Endothelial cell of umbilical vein (primary cell): ENCODE measurements at regions not wholly inside any gene's neighbourhood (a gene's known extent, or its start where the extent isn't known, plus 50 kb on each side); places are given as distances from the start of the nearest gene placed in this dataset.

Experiments
- BruUV-seq: library from RNA; stranded (reverse); fragments of 400-500 nt; replicated peaks from 2 replicates; lab custom pipeline; 2021; lab: Mats Ljungman, UMichigan
- CTCF ChIA-PET: fragments of 300-600, 350-600 bp; sonication (Branson Sonifier 250); formaldehyde crosslinking; loops from one replicate; lab custom pipeline; 2021; ENCODE audit warnings: antibody characterized with exemption, inconsistent platforms; lab: Charles Lee
- POLR2A ChIA-PET: fragments of 300-600, 350-600 bp; sonication (Branson Sonifier 250); formaldehyde crosslinking; loops from one replicate; lab custom pipeline; 2021; ENCODE audit warnings: antibody characterized with exemption, inconsistent platforms; lab: Charles Lee
- DNase-seq: peaks from one replicate; pipeline ENCODE4 v3.0.0-alpha.2; 2011; ENCODE audit warnings: low read depth, low spot score
- FAIRE-seq: peaks from 2 replicates; lab custom pipeline; 2011; peaks lifted over from hg19 to GRCh38; lab: Jason Lieb, UNC
- H2AFZ ChIP-seq: 2 replicates; pipeline ENCODE4 v1.6.0; 2012; ENCODE audit warnings: low read depth, low read length, control low read depth, inconsistent platforms
- H3K27ac ChIP-seq: 2 replicates; pipeline ENCODE4 v1.5.1; 2011; ENCODE audit warnings: low read depth, mild to moderate bottlenecking, control low read depth, low read length, moderate library complexity; ENCODE audit not compliant: insufficient read depth
- H3K27me3 ChIP-seq, 2 experiments: 2 replicates each; pipeline versions ENCODE4 v1.6.0 to v1.6.1; 2011; ENCODE audit warnings: low read length in 2 of 2, mixed read lengths in 1 of 2; ENCODE audit not compliant: control insufficient read depth in 2 of 2, insufficient read depth in 2 of 2
- H3K36me3 ChIP-seq, 2 experiments: 2 replicates in 1 of 2; 3 replicates in 1 of 2; pipeline ENCODE4 v1.5.1; 2011; ENCODE audit warnings: low read length in 2 of 2, mild to moderate bottlenecking in 1 of 2, moderate library complexity in 1 of 2; ENCODE audit not compliant: control insufficient read depth in 2 of 2, insufficient read depth in 2 of 2; ENCODE audit errors: extremely low read depth in 1 of 2
- H3K4me1 ChIP-seq: 3 replicates; pipeline ENCODE4 v1.5.1; 2011; ENCODE audit warnings: mild to moderate bottlenecking, low read length; ENCODE audit not compliant: control insufficient read depth, insufficient read depth; ENCODE audit errors: extremely low read depth
- H3K4me2 ChIP-seq: 2 replicates; pipeline ENCODE4 v1.6.1; 2011; ENCODE audit warnings: low read length, control low read depth, mixed read lengths; ENCODE audit not compliant: insufficient read depth
- H3K4me3 ChIP-seq, 3 experiments: fragments of 200-600 bp in 1 of 3; sonication (generic), shearing (Covaris generic) in 1 of 3; replicated peaks in 1 of 3; 2 replicates each; pipeline ENCODE4 v1.5.1; 2011 to 2016; ENCODE audit warnings: control low read depth in 3 of 3, low read length in 3 of 3, mild to moderate bottlenecking in 2 of 3, inconsistent platforms in 1 of 3, low read depth in 1 of 3, moderate library complexity in 1 of 3; ENCODE audit not compliant: insufficient read depth in 1 of 3
- H3K79me2 ChIP-seq: 2 replicates; pipeline ENCODE4 v1.6.0; 2012; ENCODE audit warnings: low read length, inconsistent platforms; ENCODE audit not compliant: control insufficient read depth, insufficient read depth
- H3K9ac ChIP-seq: replicated peaks from 2 replicates; pipeline ENCODE3; 2011; ENCODE audit warnings: low read length, control low read depth; ENCODE audit not compliant: insufficient read depth; ENCODE audit errors: extremely low read depth
- H3K9me1 ChIP-seq: replicated peaks from 3 replicates; pipeline ENCODE4 v1.6.0; 2011; ENCODE audit warnings: mild to moderate bottlenecking, low read length; ENCODE audit not compliant: control insufficient read depth, insufficient read depth; ENCODE audit errors: extremely low read depth
- H3K9me3 ChIP-seq: replicated peaks from 2 replicates; pipeline ENCODE4 v1.5.1; 2012; ENCODE audit warnings: low read length, inconsistent platforms; ENCODE audit not compliant: control insufficient read depth, insufficient read depth
- H4K20me1 ChIP-seq: replicated peaks from 2 replicates; pipeline ENCODE3; 2011; ENCODE audit warnings: mild to moderate bottlenecking, low read length; ENCODE audit not compliant: control insufficient read depth, insufficient read depth; ENCODE audit errors: extremely low read depth
- EZH2 ChIP-seq: IDR thresholded peaks from 2 replicates; pipeline ENCODE4 v1.6.1; 2012; ENCODE audit warnings: borderline replicate concordance, low read depth, mild to moderate bottlenecking, moderate library complexity, low read length, inconsistent platforms; ENCODE audit not compliant: severe bottlenecking
- FOS ChIP-seq: IDR thresholded peaks from 2 replicates; pipeline ENCODE4 v1.6.1; 2011; ENCODE audit warnings: mild to moderate bottlenecking, low read length, moderate library complexity, borderline replicate concordance; ENCODE audit not compliant: insufficient read depth
- GATA2 ChIP-seq: IDR thresholded peaks from 2 replicates; pipeline ENCODE4 v1.7.0; 2011; ENCODE audit warnings: low read depth, mild to moderate bottlenecking, moderate library complexity, mixed read lengths, low read length; ENCODE audit not compliant: insufficient read length, insufficient read depth
- JUN ChIP-seq: IDR thresholded peaks from 2 replicates; pipeline ENCODE4 v1.6.1; 2011; ENCODE audit warnings: borderline replicate concordance, low read depth; ENCODE audit not compliant: insufficient read length, insufficient read depth
- MYC ChIP-seq: IDR thresholded peaks from one replicate; pipeline ENCODE4 v1.6.1; 2011; ENCODE audit warnings: mild to moderate bottlenecking, low read depth, low read length
- POLR2A ChIP-seq: IDR thresholded peaks from 2 replicates; pipeline ENCODE4 v1.6.1; 2012; ENCODE audit warnings: low read depth, mild to moderate bottlenecking, control low read depth, low read length
- POLR2AphosphoS5 ChIP-seq: IDR thresholded peaks from 2 replicates; pipeline ENCODE4 v1.6.1; 2012; ENCODE audit warnings: low read depth, mild to moderate bottlenecking, control low read depth, low read length, moderate library complexity; ENCODE audit not compliant: insufficient read depth
- dilution Hi-C: fragments of 300-500 bp; cut with MboI; formaldehyde crosslinking; loops from one replicate; pipeline ENCODE4 v1.15.0; 2019; ENCODE audit warnings: low sequenced_read_pairs; ENCODE audit not compliant: extremely low pct_ligation_motif_present
- intact Hi-C: fragments of 100-400 bp; cut with micrococcal nuclease; formaldehyde crosslinking; loops from one replicate; pipeline ENCODE4 v1.10.0; 2022
- TF ChIP-seq, protein P1 (sequence below), 2 donors: IDR thresholded peaks; 1 replicate in 1 of 2; 2 replicates in 1 of 2; pipeline ENCODE4 v1.5.1; 2011; ENCODE audit warnings: low read length in 2 of 2, mild to moderate bottlenecking in 2 of 2, moderate library complexity in 2 of 2, control low read depth in 1 of 2, inconsistent platforms in 1 of 2, low read depth in 1 of 2; ENCODE audit not compliant: insufficient read depth in 1 of 2; ENCODE audit errors: extremely low read depth in 1 of 2
- TF ChIP-seq, protein P2 (sequence below): IDR thresholded peaks from 2 replicates; pipeline ENCODE4 v1.6.1; 2011; ENCODE audit not compliant: insufficient read depth, insufficient read length

DNA sequence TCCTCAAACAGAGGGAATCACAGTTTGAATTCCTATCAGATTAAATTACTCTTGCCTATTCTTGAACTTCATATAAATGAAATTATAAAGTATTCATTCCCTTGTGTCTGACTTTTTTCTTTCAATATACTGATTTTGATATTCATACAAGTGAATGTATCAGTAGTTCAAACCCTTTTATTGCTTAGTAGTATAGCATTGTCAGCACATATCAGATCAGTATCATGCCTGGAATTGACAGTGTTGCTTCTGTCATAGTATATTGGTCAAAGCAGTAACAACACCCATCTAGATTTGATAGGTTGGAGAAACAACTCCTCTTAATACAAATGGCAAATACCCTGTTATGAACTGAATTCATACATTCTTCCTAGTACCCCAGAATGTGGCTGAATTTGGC is 89.1 kb upstream of the SLC35F1 start:
- H3K9ac ChIP-seq, result no peak overlapping the region
- no peak overlapping the region for H2AFZ ChIP-seq
- dilution Hi-C loops (no loop called here), intact Hi-C loops (no loop called here)
- no peaks in the 10 kb centered on the region for H3K9me3 ChIP-seq
- no peaks in the 10 kb centered on the region for H3K36me3 ChIP-seq
- ChIA-PET POLR2A (no interaction called here), CTCF (no interaction called here)
- no peak for DNase-seq
- no peaks in the 10 kb centered on the region for H3K79me2 ChIP-seq
- no peaks in the 10 kb centered on the region for H3K27me3 ChIP-seq
- H3K27ac ChIP-seq, result no peak overlapping the region
- no peak overlapping the region for H3K4me2 ChIP-seq
- BruUV-seq, result no TSS peak
- no peaks in the 10 kb centered on the region for H4K20me1 ChIP-seq
- no peak for FAIRE-seq
- TF ChIP-seq GATA2 (no peak), JUN (no peak), POLR2AphosphoS5 (no peak), POLR2A (no peak), EZH2 (no peak), MYC (no peak), FOS (no peak)
- TF ChIP-seq, protein P1, sequence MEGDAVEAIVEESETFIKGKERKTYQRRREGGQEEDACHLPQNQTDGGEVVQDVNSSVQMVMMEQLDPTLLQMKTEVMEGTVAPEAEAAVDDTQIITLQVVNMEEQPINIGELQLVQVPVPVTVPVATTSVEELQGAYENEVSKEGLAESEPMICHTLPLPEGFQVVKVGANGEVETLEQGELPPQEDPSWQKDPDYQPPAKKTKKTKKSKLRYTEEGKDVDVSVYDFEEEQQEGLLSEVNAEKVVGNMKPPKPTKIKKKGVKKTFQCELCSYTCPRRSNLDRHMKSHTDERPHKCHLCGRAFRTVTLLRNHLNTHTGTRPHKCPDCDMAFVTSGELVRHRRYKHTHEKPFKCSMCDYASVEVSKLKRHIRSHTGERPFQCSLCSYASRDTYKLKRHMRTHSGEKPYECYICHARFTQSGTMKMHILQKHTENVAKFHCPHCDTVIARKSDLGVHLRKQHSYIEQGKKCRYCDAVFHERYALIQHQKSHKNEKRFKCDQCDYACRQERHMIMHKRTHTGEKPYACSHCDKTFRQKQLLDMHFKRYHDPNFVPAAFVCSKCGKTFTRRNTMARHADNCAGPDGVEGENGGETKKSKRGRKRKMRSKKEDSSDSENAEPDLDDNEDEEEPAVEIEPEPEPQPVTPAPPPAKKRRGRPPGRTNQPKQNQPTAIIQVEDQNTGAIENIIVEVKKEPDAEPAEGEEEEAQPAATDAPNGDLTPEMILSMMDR (IDR thresholded peaks at IDR 0.05; ENCODE audit: extremely low read depth in 1 of 2, insufficient read depth in 1 of 2, low read depth in 1 of 2, low read length in 2 of 2), result no peak
- TF ChIP-seq, protein P2, sequence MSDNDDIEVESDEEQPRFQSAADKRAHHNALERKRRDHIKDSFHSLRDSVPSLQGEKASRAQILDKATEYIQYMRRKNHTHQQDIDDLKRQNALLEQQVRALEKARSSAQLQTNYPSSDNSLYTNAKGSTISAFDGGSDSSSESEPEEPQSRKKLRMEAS, result no peak
- no peak overlapping the region for H3K4me3 ChIP-seq
- no peaks in the 10 kb centered on the region for H3K9me1 ChIP-seq
- H3K4me1 ChIP-seq, result no peaks in the 10 kb centered on the region
